Neural progenitor cell (in vitro differentiated cells): ENCODE measurements at regions not wholly inside any gene's neighbourhood (a gene's known extent, or its start where the extent isn't known, plus 50 kb on each side); places are given as distances from the start of the nearest gene placed in this dataset.

Source experiments
- EZH2phosphoT487 ChIP-seq: fragments of 200-600 bp; sonication (generic); IDR thresholded peaks from 2 replicates; pipeline ENCODE4 v1.6.1; 2017; ENCODE audit warnings: antibody characterized with exemption
- TF ChIP-seq, protein P1 (sequence below): fragments of 200-600 bp; sonication (generic); IDR thresholded peaks from 2 replicates; pipeline ENCODE4 v1.5.1; 2017; ENCODE audit warnings: antibody characterized with exemption, mild to moderate bottlenecking

DNA sequence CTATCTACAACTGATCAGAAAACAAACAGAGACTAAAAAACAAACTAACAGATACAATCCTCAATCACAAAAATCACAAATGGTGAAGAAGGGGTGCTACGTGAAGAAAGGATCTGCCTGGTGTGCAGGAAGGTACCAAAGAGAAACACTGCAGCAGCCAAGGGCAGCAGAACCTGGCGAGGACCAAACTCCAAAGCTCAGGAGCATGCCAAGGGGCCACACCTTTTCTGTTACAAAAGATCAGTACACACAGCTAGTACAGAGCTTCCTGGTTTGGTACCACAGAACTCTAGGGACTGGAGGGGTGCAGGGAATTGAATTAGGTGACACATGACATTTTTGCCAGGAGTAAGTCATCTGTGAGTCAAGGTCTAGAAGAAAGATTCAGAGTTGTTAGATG, 107.4 kb upstream of the GRM7 start:
- TF ChIP-seq EZH2phosphoT487 = no peak
- TF ChIP-seq, protein P1, sequence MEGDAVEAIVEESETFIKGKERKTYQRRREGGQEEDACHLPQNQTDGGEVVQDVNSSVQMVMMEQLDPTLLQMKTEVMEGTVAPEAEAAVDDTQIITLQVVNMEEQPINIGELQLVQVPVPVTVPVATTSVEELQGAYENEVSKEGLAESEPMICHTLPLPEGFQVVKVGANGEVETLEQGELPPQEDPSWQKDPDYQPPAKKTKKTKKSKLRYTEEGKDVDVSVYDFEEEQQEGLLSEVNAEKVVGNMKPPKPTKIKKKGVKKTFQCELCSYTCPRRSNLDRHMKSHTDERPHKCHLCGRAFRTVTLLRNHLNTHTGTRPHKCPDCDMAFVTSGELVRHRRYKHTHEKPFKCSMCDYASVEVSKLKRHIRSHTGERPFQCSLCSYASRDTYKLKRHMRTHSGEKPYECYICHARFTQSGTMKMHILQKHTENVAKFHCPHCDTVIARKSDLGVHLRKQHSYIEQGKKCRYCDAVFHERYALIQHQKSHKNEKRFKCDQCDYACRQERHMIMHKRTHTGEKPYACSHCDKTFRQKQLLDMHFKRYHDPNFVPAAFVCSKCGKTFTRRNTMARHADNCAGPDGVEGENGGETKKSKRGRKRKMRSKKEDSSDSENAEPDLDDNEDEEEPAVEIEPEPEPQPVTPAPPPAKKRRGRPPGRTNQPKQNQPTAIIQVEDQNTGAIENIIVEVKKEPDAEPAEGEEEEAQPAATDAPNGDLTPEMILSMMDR = no peak
